Mononuclear cell (primary cell): ENCODE measurements at regions not wholly inside any gene's neighbourhood (a gene's known extent, or its start where the extent isn't known, plus 50 kb on each side); places are given as distances from the start of the nearest gene placed in this dataset.

Source experiments
- H3K27me3 ChIP-seq: 2 replicates; pipeline ENCODE4 v1.6.0; 2011; ENCODE audit warnings: low read length, control low read depth; ENCODE audit not compliant: insufficient read depth
- H3K4me1 ChIP-seq: 2 replicates; pipeline ENCODE4 v1.5.1; 2011; ENCODE audit warnings: mild to moderate bottlenecking, low read length, control low read depth; ENCODE audit not compliant: insufficient read depth
- H3K4me3 ChIP-seq: 2 replicates; pipeline ENCODE4 v1.5.1; 2011; ENCODE audit warnings: mild to moderate bottlenecking, low read length, moderate library complexity
- H3K9me3 ChIP-seq: 2 replicates; pipeline ENCODE4 v1.5.1; 2011; ENCODE audit warnings: low read depth, mild to moderate bottlenecking, control low read depth, low read length

DNA sequence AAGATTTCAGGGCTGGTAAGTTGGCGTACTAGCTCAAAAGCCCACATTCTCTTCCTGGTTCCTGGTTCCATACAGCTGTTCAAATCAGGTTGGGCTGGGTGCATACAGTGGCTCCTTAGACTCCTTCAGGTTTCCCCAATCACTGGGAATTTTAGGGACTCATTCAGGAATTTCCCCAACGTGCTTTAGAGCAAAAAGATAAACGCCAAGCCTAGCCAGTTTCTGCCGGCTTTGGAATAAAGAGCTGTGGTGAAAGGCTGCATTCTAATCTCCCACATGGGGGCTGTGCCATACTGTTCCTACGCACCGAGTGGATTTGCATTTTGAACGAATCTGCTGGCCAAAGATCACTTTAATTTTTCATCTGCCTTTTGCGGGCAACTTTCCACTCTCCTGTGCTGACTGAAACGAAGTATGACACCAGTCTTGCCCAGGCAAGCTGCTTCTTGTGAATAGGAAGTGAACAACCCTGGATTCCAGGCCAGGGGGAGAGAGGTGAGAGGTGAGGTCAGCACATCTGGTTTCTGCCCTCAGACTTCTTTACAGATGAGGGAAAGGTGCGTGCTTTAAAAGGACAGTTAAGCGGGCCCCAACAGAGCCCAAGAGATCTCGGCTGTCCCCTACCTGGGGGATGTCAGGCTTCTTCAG, 184.2 kb upstream of the PDZRN3 start:
- no peaks in the 10 kb centered on the region for H3K27me3 ChIP-seq
- H3K9me3 ChIP-seq = no peaks in the 10 kb centered on the region
- no peak overlapping the region for H3K4me3 ChIP-seq
- no peaks in the 10 kb centered on the region for H3K4me1 ChIP-seq

DNA sequence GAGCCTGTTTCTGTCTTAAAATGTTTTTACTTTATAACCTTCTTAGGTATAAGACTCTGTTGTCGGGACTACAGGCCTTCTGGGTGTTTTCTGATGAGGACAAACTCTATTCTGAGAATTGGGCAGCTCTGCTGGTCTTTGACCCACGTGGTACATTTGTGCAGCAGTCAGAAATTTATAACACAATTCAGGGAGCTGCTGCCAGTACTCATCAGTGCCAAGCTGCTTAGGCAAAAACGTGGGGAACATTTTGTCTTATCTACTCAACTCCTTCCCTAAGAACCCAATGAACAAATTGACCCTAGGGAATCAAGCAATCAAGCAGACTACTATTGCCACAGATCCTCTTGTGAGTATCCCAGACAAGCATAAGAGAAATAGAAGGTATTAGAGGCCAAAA, 180.7 kb upstream of the PDZRN3 start:
- Histone ChIP-seq H3K27me3 (no peaks in the 10 kb centered on the region), H3K4me1 (no peaks in the 10 kb centered on the region), H3K4me3 (no peak overlapping the region), H3K9me3 (no peaks in the 10 kb centered on the region)

DNA sequence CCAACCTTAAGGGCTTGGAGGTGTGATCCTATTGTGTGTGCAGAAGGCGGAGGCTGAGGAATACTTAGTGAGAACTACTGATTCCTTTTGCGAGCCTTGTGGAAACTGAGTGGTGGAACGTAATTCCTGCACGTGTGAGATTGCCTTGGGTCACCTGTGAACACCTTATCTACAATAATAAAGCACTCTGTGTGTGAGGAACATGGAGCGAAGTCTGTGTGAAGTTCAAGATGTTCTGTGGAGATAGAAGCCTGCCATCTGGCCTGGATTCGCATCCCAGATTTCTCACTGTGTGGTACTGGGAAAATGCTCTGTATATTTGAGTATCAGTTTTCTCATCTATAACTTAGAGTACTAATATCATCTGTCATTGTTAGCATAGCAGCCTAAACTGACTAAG, 179.5 kb upstream of the PDZRN3 start:
- H3K4me1 ChIP-seq = no peaks in the 10 kb centered on the region
- no peaks in the 10 kb centered on the region for H3K9me3 ChIP-seq
- H3K27me3 ChIP-seq = no peaks in the 10 kb centered on the region
- H3K4me3 ChIP-seq = no peak overlapping the region

DNA sequence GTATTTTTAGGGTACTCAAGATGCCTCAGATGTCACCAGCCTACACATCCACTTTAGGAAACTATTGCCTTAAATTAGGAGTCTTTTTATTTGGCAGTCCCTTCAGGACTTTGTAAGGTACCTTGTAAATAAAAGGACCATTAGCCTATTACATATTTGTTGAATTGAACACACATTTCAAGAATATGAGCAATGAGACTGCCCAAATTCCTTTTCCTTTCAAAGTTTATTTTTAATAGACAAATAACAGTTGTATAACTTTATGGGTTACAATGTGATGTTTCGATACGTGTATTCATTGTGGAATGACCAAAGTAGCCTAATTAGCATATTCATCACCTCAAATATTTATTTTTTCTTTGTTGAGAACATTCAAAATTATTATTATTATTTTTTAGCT, 176.7 kb upstream of the PDZRN3 start:
- H3K9me3 ChIP-seq = no peaks in the 10 kb centered on the region
- no peak overlapping the region for H3K4me3 ChIP-seq
- H3K4me1 ChIP-seq = no peaks in the 10 kb centered on the region
- no peaks in the 10 kb centered on the region for H3K27me3 ChIP-seq

DNA sequence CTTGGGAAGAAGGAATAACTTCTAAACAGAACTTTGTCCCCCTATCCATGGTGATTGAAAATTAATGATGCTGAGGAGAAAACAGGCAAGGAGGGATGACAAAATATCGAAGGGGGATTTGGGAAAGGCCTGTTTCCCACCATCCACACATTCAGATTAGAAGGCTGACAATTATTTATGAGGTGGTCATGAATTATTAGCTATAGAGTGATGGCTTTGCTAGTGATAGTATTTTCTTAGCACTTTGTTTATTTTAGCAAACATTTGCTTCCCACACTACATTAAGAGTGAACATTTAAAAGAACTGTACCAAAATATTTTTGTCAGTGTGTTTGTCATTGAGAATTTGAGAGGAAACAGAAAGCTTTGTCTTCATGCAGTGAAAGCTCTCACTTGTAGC, 172.6 kb upstream of the PDZRN3 start:
- no peak overlapping the region for H3K4me3 ChIP-seq
- no peaks in the 10 kb centered on the region for H3K9me3 ChIP-seq
- H3K27me3 ChIP-seq = no peaks in the 10 kb centered on the region
- no peaks in the 10 kb centered on the region for H3K4me1 ChIP-seq

DNA sequence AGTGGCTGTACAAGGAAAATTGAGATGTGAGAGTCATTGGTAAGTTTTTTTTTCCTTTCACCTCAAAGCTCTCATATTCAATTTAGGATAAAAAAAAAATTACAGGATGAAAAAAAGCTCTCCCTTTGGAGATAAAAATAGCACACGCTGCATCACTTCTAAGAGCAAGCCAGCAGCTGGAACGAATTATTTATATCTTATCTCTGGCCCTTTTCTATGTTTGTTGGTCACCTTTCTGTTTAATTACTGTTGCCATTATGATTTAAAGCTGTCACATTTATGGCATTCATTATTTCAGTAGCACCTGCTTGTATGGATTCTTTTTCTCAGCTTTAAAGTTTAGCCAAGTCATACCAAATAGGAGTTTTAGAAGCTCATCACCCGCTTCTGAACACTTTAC, 171.6 kb upstream of the PDZRN3 start:
- Histone ChIP-seq H3K4me1 (no peaks in the 10 kb centered on the region), H3K27me3 (no peaks in the 10 kb centered on the region), H3K4me3 (no peak overlapping the region), H3K9me3 (no peaks in the 10 kb centered on the region)

DNA sequence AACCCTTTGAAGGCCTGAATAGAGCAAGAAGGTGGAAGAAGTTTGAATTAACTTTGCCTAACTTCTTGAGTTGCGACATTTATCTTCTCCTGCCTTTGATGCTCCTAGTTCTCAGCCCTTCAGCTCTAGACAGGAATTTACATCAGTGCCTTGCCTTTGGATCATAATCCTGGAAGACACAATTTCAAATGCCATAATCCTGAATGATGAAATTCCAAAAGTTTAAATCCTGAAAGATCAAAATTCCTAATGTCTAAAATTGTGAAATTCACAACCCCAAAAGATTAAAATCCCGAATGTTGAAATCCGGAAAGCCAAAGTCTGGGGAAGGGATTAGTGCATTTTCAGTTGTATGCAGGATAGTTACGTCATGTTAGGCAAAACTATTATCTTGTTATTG, 166.6 kb upstream of the PDZRN3 start:
- Histone ChIP-seq H3K9me3 (no peaks in the 10 kb centered on the region), H3K4me3 (no peak overlapping the region), H3K4me1 (no peaks in the 10 kb centered on the region), H3K27me3 (no peaks in the 10 kb centered on the region)

DNA sequence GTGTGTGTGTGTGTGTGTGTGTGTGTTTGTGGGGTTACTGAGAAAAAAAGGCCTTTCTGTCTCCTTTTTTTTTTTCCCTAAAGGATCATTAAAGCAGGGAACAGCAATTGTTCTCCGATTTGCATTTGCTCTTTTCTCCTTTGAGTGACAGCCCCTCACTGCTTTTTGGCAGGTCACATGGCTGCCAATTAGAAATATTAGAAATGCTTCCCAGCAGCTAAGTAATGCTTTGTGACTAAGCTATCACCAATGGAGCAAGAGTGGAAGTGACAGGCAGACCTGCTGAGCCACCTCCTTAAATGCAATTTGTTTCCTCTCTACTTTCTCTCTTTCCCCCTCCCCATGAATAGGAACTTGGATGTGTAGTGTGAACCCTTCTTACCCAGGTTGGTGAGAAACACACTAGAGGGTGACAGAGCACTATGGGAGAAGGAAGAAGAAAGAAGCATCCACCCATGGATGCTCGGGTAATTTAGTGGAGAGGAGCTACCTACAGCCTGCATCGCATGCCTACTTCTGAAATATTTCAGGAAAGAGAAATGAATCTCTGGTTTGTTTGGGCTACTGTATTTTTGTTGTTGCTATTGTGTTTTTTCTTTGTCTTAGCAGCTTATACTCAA, 165.2 kb upstream of the PDZRN3 start:
- Histone ChIP-seq H3K9me3 (no peaks in the 10 kb centered on the region), H3K27me3 (no peaks in the 10 kb centered on the region)

DNA sequence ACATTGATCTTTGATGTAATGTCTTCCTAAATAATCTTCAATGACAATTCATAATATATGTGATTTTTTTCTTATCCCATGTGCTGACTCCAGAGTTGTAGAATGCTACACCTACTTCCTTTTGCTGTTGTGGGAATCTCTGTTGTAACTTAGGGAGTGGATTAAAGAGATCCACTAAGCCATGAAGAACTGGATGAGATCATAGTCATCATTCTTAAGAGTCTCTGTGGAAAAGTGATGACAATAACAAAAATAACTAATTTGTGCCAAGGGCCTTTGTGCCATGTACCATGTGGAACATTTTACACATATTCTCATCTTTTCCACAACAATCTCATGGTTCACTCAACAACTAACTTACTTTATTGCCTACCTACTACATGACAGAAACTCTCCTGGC, 162.9 kb upstream of the PDZRN3 start:
- H3K9me3 ChIP-seq = no peaks in the 10 kb centered on the region
- no peaks in the 10 kb centered on the region for H3K27me3 ChIP-seq
- no peak overlapping the region for H3K4me3 ChIP-seq
- H3K4me1 ChIP-seq = no peaks in the 10 kb centered on the region

More for the DNA sequence above, 165.2 kb upstream of the PDZRN3 start:
- no peaks in the 10 kb centered on the region for H3K4me1 ChIP-seq
- no peak overlapping the region for H3K4me3 ChIP-seq

DNA sequence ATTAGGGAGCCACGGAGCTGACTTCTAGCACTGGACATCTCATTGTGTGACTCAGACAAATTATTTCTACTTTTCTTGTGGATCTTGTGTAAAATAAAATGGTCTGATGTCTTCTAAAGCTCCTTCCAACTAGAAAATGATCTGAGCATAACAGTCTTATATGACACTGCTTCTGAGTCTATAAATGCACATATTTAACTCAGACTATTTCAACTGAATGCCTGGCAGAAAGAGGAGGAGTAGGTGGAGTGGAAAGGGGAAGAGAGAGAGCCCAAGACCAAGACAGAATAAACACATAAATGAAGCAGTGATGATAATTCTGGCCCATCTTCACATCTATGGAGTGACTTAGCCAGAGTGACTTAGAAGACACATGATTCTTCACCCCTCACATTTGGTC, 162.3 kb upstream of the PDZRN3 start:
- Histone ChIP-seq H3K4me3 (no peak overlapping the region), H3K4me1 (no peaks in the 10 kb centered on the region), H3K27me3 (no peaks in the 10 kb centered on the region), H3K9me3 (no peaks in the 10 kb centered on the region)

DNA sequence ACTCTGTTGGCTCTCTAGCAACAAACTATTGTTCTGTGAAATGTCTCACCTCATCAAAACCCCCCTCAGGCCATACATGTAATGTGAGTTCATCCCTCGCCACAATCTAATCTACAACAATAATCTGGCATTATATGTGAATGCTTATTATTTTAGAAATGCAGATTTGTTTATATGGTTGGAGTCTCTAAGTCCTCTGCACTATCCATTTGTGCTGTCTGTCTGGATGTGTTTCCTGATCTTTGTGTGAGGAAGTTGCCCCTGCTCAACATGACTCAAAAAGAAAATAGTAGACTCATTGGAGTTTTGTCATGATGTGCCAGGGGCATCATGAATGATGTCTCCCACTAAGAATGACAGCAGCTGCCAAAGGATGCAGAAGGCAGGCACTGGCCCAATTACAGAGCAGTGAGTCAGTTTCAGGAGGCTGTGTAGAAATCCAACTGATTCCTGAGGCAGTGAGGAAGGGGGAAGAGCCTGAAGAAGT, 161.6 kb upstream of the PDZRN3 start:
- H3K27me3 ChIP-seq = no peaks in the 10 kb centered on the region
- H3K9me3 ChIP-seq = no peaks in the 10 kb centered on the region
- no peaks in the 10 kb centered on the region for H3K4me1 ChIP-seq
- no peak overlapping the region for H3K4me3 ChIP-seq

DNA sequence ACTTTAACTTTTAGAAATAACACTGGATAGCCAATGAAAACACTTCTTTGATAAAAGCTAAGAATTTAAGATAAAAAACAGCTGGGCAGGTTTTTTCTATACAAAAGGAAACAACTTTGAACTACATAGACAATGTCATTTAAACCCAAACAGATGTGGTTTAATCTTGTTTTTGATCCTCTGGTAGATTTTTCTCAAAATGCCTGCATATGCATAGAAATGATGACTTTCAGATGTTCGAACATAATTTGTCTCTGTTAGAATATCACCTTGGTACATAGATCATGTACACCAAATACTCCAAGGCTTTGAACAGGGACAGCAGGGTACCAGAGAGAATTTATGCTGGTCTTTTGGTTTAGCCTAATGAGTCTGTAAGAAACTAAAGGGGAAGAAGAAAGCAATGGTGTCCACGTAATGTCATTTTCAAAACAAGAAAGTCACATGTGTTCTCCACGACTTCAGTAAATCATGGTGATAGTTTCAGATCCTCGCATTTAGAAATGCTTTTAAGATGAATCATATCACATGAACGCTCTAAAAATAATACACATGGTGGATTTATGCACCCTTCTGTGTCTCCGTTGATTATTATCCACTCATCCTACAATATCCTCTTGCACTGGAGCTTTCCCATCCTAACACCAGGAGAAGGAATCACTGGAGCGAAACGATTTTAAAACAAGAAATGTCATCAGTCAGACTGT, 160.1 kb upstream of the PDZRN3 start:
- no peaks in the 10 kb centered on the region for H3K27me3 ChIP-seq
- no peaks in the 10 kb centered on the region for H3K4me1 ChIP-seq
- H3K9me3 ChIP-seq = no peaks in the 10 kb centered on the region
- H3K4me3 ChIP-seq = no peak overlapping the region

DNA sequence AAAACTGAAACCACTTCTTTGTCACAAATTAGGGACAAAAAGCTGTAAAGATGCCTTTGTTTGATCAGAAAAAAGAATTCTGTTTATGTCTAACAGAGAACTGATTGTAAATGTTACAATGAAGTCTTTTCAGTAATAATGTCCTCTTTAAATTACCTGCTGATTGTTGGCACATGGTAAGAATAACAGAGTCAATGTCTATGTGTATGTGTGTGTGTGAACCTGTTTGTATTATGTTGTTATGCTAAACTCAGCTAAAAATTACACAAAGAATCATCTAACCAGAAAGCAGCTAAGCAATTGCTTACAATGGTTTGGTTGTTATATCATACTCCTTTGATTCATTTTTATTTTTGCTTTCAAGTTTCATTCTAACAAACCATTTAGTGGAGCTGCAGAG, 159.1 kb upstream of the PDZRN3 start:
- no peaks in the 10 kb centered on the region for H3K9me3 ChIP-seq
- no peak overlapping the region for H3K4me3 ChIP-seq
- no peaks in the 10 kb centered on the region for H3K27me3 ChIP-seq
- no peaks in the 10 kb centered on the region for H3K4me1 ChIP-seq

DNA sequence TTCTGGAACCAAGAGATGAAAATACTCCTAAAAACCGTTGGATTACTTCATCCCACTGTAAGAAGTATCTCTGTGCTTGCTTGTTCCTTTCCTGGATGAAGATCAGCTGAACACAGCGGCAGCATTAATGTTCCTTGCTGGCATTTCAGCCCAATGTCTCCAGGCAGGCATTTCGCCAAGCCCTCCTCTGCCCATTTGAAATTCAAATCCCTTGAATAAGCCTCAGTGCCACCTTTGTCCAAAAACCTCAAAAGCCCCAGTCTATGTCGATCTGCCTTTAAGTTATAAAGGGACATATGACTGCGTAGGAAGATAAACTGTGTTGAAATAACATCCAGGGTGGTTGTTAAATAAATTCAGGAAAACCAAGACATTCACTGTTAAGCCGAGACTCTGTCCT, 156.8 kb upstream of the PDZRN3 start:
- no peaks in the 10 kb centered on the region for H3K9me3 ChIP-seq
- H3K4me3 ChIP-seq = no peak overlapping the region
- no peaks in the 10 kb centered on the region for H3K27me3 ChIP-seq
- H3K4me1 ChIP-seq = no peaks in the 10 kb centered on the region

DNA sequence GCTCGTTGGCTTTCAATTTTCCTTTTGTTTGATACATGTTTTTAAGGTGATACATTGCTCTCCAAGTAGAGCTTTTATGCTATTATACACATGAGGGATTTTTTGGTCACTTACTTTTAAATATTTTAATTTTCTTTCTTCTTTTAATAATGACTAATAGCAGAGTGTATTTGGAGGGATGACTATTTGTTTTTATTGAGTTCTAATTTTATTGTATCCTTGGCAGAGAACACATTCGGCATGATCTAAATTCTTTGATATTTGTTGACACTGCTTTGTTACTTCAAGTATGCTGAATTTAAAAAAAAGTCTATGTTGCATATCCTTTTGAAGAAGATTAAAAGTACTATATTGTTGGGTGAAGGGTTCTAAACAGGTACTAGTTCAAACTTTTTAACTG, 149.9 kb upstream of the PDZRN3 start:
- H3K27me3 ChIP-seq = no peaks in the 10 kb centered on the region
- no peaks in the 10 kb centered on the region for H3K4me1 ChIP-seq
- no peak overlapping the region for H3K4me3 ChIP-seq
- no peaks in the 10 kb centered on the region for H3K9me3 ChIP-seq

DNA sequence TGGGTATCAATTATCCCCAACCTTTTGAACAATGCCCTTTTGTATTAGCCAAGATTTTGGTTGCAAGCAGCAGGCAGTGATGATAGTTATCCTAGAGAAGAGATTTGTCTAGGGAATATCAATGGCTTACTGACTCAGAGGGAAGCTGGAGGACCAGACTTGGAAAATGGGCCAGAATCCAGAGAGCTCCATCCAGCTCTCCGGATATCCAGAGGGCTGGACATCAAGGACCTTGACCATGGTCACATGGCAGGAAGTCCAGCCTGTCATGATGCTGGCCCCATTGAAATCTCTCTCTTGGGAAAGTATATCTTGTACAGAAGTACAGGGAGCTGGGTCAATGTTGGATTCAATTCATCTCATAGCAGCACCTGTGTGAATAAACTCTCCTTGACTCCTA, 148.5 kb upstream of the PDZRN3 start:
- no peak overlapping the region for H3K4me3 ChIP-seq
- H3K9me3 ChIP-seq = no peaks in the 10 kb centered on the region
- H3K27me3 ChIP-seq = no peaks in the 10 kb centered on the region
- no peaks in the 10 kb centered on the region for H3K4me1 ChIP-seq
